ENCODE measurements at regions not wholly inside any gene's neighbourhood (a gene's known extent, or its start where the extent isn't known, plus 50 kb on each side); places are given as distances from the start of the nearest gene placed in this dataset.

DNA sequence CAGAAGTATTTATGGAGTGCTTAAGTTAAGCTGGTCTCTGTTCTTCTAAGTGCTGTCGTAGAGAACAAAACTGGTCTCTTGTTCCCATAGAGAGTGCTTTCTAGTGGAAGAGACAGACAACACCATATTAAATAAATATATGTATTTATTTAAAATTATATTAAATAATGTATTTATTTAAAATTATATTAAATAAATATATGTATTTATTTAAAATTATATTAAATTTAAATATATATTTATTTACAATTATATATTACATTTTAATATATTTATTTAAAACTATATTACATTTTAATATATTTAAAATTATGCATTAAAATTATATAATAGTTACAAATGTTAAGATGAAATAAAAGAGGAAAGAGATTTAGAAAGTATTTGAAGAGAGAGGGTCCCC, 175.5 kb upstream of the OLFM3 start:
- no peaks in the 10 kb centered on the region for H3K9me2 ChIP-seq
- WGBS (ENCODE audit: low lambda C conversion rate), result 56% methylated on average over 1 of the region's 1 CpG
- H3K27ac ChIP-seq (ENCODE audit: low read depth in 2 of 2, low read length in 1 of 2), result no peak overlapping the region
- no peaks in the 10 kb centered on the region for H3K4me1 ChIP-seq (ENCODE audit: control insufficient read depth in 1 of 2, insufficient read depth in 2 of 2, low read depth in 1 of 2, low read length in 1 of 2)
- no peaks in the 10 kb centered on the region for H3K9me3 ChIP-seq
- H3K4me2 ChIP-seq, result no peak overlapping the region
- H3K27me3 ChIP-seq (ENCODE audit: insufficient read depth), result no peaks in the 10 kb centered on the region
- DNase-seq, result no peak
- no peak overlapping the region for H3K4me3 ChIP-seq (ENCODE audit: low read depth in 2 of 2, low read length in 1 of 2)
- POLR2A ChIA-PET, result no interaction called here
- H3K9ac ChIP-seq, result no peak overlapping the region
- TF ChIP-seq, protein P1, sequence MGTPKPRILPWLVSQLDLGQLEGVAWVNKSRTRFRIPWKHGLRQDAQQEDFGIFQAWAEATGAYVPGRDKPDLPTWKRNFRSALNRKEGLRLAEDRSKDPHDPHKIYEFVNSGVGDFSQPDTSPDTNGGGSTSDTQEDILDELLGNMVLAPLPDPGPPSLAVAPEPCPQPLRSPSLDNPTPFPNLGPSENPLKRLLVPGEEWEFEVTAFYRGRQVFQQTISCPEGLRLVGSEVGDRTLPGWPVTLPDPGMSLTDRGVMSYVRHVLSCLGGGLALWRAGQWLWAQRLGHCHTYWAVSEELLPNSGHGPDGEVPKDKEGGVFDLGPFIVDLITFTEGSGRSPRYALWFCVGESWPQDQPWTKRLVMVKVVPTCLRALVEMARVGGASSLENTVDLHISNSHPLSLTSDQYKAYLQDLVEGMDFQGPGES (IDR thresholded peaks at IDR 0.05; ENCODE audit: low read depth, low read length), result no peak
- TF ChIP-seq, protein P2, sequence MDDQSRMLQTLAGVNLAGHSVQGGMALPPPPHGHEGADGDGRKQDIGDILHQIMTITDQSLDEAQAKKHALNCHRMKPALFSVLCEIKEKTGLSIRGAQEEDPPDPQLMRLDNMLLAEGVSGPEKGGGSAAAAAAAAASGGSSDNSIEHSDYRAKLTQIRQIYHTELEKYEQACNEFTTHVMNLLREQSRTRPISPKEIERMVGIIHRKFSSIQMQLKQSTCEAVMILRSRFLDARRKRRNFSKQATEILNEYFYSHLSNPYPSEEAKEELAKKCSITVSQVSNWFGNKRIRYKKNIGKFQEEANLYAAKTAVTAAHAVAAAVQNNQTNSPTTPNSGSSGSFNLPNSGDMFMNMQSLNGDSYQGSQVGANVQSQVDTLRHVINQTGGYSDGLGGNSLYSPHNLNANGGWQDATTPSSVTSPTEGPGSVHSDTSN (IDR thresholded peaks at IDR 0.05), result no peak
- TF ChIP-seq RCOR1 (IDR thresholded peaks at IDR 0.05; ENCODE audit: low read length) (no peak), FOXM1 (IDR thresholded peaks at IDR 0.05; ENCODE audit: low read depth) (no peak), NFIC (IDR thresholded peaks at IDR 0.05; ENCODE audit: borderline replicate concordance) (no peak), EP300 (IDR thresholded peaks at IDR 0.05; ENCODE audit: borderline replicate concordance in 1 of 2, low read depth in 1 of 2, low read length in 1 of 2) (no peak), CHD2 (IDR thresholded peaks at IDR 0.05; ENCODE audit: low read length, partially characterized antibody) (no peak), MEF2A (IDR thresholded peaks at IDR 0.05; ENCODE audit: borderline replicate concordance, low read depth) (no peak), SIN3A (IDR thresholded peaks at IDR 0.05; ENCODE audit: borderline replicate concordance, low read depth, low read length) (no peak), RXRA (IDR thresholded peaks at IDR 0.05; ENCODE audit: borderline replicate concordance, low read depth) (no peak), GATA2 (CRISPR knock-in tag; IDR thresholded peaks at IDR 0.05) (no peak), TEAD4 (IDR thresholded peaks at IDR 0.05; ENCODE audit: borderline replicate concordance, insufficient read depth) (no peak), EZH2phosphoT487 (IDR thresholded peaks at IDR 0.05; ENCODE audit: borderline replicate concordance, low read depth) (no peak), GABPA (IDR thresholded peaks at IDR 0.05; ENCODE audit: low read depth) (no peak), JUND (IDR thresholded peaks at IDR 0.05) (no peak), ELF1 (IDR thresholded peaks at IDR 0.05) (no peak), FOSL2 (IDR thresholded peaks at IDR 0.05; ENCODE audit: borderline replicate concordance, low read depth) (no peak)
- TF ChIP-seq, protein P3, sequence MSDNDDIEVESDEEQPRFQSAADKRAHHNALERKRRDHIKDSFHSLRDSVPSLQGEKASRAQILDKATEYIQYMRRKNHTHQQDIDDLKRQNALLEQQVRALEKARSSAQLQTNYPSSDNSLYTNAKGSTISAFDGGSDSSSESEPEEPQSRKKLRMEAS (IDR thresholded peaks at IDR 0.05; ENCODE audit: low read depth), result no peak
- TF ChIP-seq, protein P4, sequence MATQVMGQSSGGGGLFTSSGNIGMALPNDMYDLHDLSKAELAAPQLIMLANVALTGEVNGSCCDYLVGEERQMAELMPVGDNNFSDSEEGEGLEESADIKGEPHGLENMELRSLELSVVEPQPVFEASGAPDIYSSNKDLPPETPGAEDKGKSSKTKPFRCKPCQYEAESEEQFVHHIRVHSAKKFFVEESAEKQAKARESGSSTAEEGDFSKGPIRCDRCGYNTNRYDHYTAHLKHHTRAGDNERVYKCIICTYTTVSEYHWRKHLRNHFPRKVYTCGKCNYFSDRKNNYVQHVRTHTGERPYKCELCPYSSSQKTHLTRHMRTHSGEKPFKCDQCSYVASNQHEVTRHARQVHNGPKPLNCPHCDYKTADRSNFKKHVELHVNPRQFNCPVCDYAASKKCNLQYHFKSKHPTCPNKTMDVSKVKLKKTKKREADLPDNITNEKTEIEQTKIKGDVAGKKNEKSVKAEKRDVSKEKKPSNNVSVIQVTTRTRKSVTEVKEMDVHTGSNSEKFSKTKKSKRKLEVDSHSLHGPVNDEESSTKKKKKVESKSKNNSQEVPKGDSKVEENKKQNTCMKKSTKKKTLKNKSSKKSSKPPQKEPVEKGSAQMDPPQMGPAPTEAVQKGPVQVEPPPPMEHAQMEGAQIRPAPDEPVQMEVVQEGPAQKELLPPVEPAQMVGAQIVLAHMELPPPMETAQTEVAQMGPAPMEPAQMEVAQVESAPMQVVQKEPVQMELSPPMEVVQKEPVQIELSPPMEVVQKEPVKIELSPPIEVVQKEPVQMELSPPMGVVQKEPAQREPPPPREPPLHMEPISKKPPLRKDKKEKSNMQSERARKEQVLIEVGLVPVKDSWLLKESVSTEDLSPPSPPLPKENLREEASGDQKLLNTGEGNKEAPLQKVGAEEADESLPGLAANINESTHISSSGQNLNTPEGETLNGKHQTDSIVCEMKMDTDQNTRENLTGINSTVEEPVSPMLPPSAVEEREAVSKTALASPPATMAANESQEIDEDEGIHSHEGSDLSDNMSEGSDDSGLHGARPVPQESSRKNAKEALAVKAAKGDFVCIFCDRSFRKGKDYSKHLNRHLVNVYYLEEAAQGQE (IDR thresholded peaks at IDR 0.05; ENCODE audit: low read depth, low read length), result no peak
- TF ChIP-seq, protein P5, sequence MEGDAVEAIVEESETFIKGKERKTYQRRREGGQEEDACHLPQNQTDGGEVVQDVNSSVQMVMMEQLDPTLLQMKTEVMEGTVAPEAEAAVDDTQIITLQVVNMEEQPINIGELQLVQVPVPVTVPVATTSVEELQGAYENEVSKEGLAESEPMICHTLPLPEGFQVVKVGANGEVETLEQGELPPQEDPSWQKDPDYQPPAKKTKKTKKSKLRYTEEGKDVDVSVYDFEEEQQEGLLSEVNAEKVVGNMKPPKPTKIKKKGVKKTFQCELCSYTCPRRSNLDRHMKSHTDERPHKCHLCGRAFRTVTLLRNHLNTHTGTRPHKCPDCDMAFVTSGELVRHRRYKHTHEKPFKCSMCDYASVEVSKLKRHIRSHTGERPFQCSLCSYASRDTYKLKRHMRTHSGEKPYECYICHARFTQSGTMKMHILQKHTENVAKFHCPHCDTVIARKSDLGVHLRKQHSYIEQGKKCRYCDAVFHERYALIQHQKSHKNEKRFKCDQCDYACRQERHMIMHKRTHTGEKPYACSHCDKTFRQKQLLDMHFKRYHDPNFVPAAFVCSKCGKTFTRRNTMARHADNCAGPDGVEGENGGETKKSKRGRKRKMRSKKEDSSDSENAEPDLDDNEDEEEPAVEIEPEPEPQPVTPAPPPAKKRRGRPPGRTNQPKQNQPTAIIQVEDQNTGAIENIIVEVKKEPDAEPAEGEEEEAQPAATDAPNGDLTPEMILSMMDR (IDR thresholded peaks at IDR 0.05), result no peak
- H3K79me2 ChIP-seq (ENCODE audit: insufficient read depth), result no peaks in the 10 kb centered on the region
- CTCF ChIA-PET, result interaction anchor here (1.1 kb wide), 1 partner anchor 19 kb away, joined by 3 read pairs; no protein-coding TSS in a partner anchor
- H3K36me3 ChIP-seq (replicated peaks in 1 of 2; ENCODE audit: control insufficient read depth in 1 of 2, insufficient read depth in 2 of 2, low read length in 1 of 2), result no peaks in the 10 kb centered on the region
- H3F3A ChIP-seq (replicated peaks; ENCODE audit: insufficient read depth), result no peaks in the 10 kb centered on the region
- no peaks in the 10 kb centered on the region for H4K20me1 ChIP-seq (ENCODE audit: insufficient read depth)
- no peak overlapping the region for H2AFZ ChIP-seq (ENCODE audit: low read depth)
